Loucy (cell line): ENCODE measurements at regions not wholly inside any gene's neighbourhood (a gene's known extent, or its start where the extent isn't known, plus 50 kb on each side); places are given as distances from the start of the nearest gene placed in this dataset.

ENCODE experiments used
- H2AFZ ChIP-seq: fragments of 200-600 bp; sonication (generic); 2 replicates; pipeline ENCODE4 v1.6.0; 2016; ENCODE audit warnings: antibody characterized with exemption, mild to moderate bottlenecking, low read length, moderate library complexity
- H3F3A ChIP-seq: fragments of 200-600 bp; 2 replicates; pipeline ENCODE4 v1.6.0; 2016; ENCODE audit warnings: antibody characterized with exemption, low read depth, mild to moderate bottlenecking
- H3K27me3 ChIP-seq: fragments of 200-600 bp; sonication (generic); 2 replicates; pipeline ENCODE4 v1.6.1; 2014; ENCODE audit warnings: low read length, mild to moderate bottlenecking; ENCODE audit not compliant: insufficient read depth, poor library complexity, severe bottlenecking
- H3K36me3 ChIP-seq: fragments of 200-600 bp; sonication (generic); 2 replicates; pipeline ENCODE4 v1.6.1; 2016; ENCODE audit warnings: low read length; ENCODE audit not compliant: insufficient read depth
- H3K4me1 ChIP-seq: fragments of 200-600 bp; sonication (generic); 2 replicates; pipeline ENCODE4 v1.5.1; 2014; ENCODE audit warnings: low read length, mild to moderate bottlenecking; ENCODE audit not compliant: insufficient read depth, poor library complexity, severe bottlenecking
- H3K4me2 ChIP-seq: fragments of 200-600 bp; sonication (generic); 2 replicates; pipeline ENCODE4 v1.6.0; 2014; ENCODE audit warnings: antibody characterized with exemption, low read length, low read depth, mild to moderate bottlenecking; ENCODE audit not compliant: poor library complexity, severe bottlenecking
- H3K4me3 ChIP-seq: fragments of 200-600 bp; sonication (generic); 2 replicates; pipeline ENCODE4 v1.5.1; 2014; ENCODE audit warnings: low read length, mild to moderate bottlenecking, mixed read lengths; ENCODE audit not compliant: poor library complexity, severe bottlenecking
- H3K79me2 ChIP-seq: fragments of 200-600 bp; sonication (generic); 2 replicates; pipeline ENCODE4 v1.6.1; 2014; ENCODE audit warnings: low read length; ENCODE audit not compliant: insufficient read depth
- H3K9ac ChIP-seq: fragments of 200-600 bp; sonication (generic); 2 replicates; pipeline ENCODE4 v1.6.0; 2014; ENCODE audit warnings: mild to moderate bottlenecking, low read depth, low read length, moderate library complexity; ENCODE audit not compliant: poor library complexity, severe bottlenecking
- H3K9me2 ChIP-seq: fragments of 200-600 bp; sonication (generic); replicated peaks from 2 replicates; pipeline ENCODE4 v1.6.1; 2016; ENCODE audit warnings: low read depth, low read length, mixed read lengths
- H3K9me3 ChIP-seq: fragments of 200-600 bp; sonication (generic); 2 replicates; pipeline ENCODE4 v1.6.1; 2014; ENCODE audit warnings: mild to moderate bottlenecking, antibody characterized with exemption, low read length, low read depth; ENCODE audit not compliant: insufficient read depth
- H4K20me1 ChIP-seq: fragments of 200-600 bp; sonication (generic); 2 replicates; pipeline ENCODE4 v1.6.0; 2014; ENCODE audit warnings: antibody characterized with exemption, low read length, mild to moderate bottlenecking; ENCODE audit not compliant: insufficient read depth, poor library complexity, severe bottlenecking
- CTCF ChIP-seq: fragments of 200-600 bp; sonication (generic); conservative IDR thresholded peaks from 2 replicates; pipeline ENCODE4 v1.5.1; 2014; ENCODE audit warnings: mild to moderate bottlenecking, antibody characterized with exemption, low read length
- EZH2phosphoT487 ChIP-seq: fragments of 200-600 bp; IDR thresholded peaks from 2 replicates; pipeline ENCODE4 v1.6.1; 2018; ENCODE audit warnings: antibody characterized with exemption, mild to moderate bottlenecking, moderate library complexity, borderline replicate concordance

- no peaks in the 10 kb centered on the region for H3K27me3 ChIP-seq
- no peaks in the 10 kb centered on the region for H3K4me1 ChIP-seq
- H2AFZ ChIP-seq, result no peak overlapping the region
- TF ChIP-seq CTCF (no peak), EZH2phosphoT487 (no peak)
- H3K4me2 ChIP-seq, result no peak overlapping the region
- no peaks in the 10 kb centered on the region for H3K9me2 ChIP-seq
- H3F3A ChIP-seq, result no peaks in the 10 kb centered on the region
- H3K36me3 ChIP-seq, result no peaks in the 10 kb centered on the region
- no peaks in the 10 kb centered on the region for H3K9me3 ChIP-seq
- H3K79me2 ChIP-seq, result no peaks in the 10 kb centered on the region
- no peak overlapping the region for H3K4me3 ChIP-seq
- H4K20me1 ChIP-seq, result no peaks in the 10 kb centered on the region
- H3K9ac ChIP-seq, result no peak overlapping the region
These were observed 66.5 kb upstream of the RXRA start for GRCh38 chr9:134259708-134260107.

- TF ChIP-seq CTCF (no peak), EZH2phosphoT487 (no peak)
- no peaks in the 10 kb centered on the region for H3K27me3 ChIP-seq
- H2AFZ ChIP-seq, result no peak overlapping the region
- no peaks in the 10 kb centered on the region for H3K9me3 ChIP-seq
- H3K36me3 ChIP-seq, result no peaks in the 10 kb centered on the region
- H3K4me1 ChIP-seq, result no peaks in the 10 kb centered on the region
- no peak overlapping the region for H3K4me2 ChIP-seq
- no peaks in the 10 kb centered on the region for H3K79me2 ChIP-seq
- no peaks in the 10 kb centered on the region for H3K9me2 ChIP-seq
- H3K4me3 ChIP-seq, result no peak overlapping the region
- no peaks in the 10 kb centered on the region for H4K20me1 ChIP-seq
- H3F3A ChIP-seq, result no peaks in the 10 kb centered on the region
- H3K9ac ChIP-seq, result no peak overlapping the region
These were observed 65.5 kb upstream of the RXRA start for GRCh38 chr9:134260801-134261200.

GRCh38 chr9:134262035-134262434, 64.2 kb upstream of the RXRA start:
- no peaks in the 10 kb centered on the region for H3K79me2 ChIP-seq
- no peaks in the 10 kb centered on the region for H3K4me1 ChIP-seq
- H3K4me2 ChIP-seq, result no peak overlapping the region
- TF ChIP-seq CTCF (no peak), EZH2phosphoT487 (no peak)
- H3K9ac ChIP-seq, result no peak overlapping the region
- H3K36me3 ChIP-seq, result no peaks in the 10 kb centered on the region
- no peaks in the 10 kb centered on the region for H3F3A ChIP-seq
- no peaks in the 10 kb centered on the region for H3K9me2 ChIP-seq
- H4K20me1 ChIP-seq, result no peaks in the 10 kb centered on the region
- no peaks in the 10 kb centered on the region for H3K27me3 ChIP-seq
- H3K4me3 ChIP-seq, result no peak overlapping the region
- H2AFZ ChIP-seq, result no peak overlapping the region
- H3K9me3 ChIP-seq, result no peaks in the 10 kb centered on the region
